K562 (cell line): ENCODE measurements at regions not wholly inside any gene's neighbourhood (a gene's known extent, or its start where the extent isn't known, plus 50 kb on each side); places are given as distances from the start of the nearest gene placed in this dataset.

Experiments used
- ATAC-seq: fragments of 200-7000 bp; cut with Tn5 transposase; 3 replicates; pipeline ENCODE4 v1.9.1; 2020; ENCODE audit warnings: moderate library complexity
- BruUV-seq: library from RNA; stranded (reverse); fragments of 400-500 nt; replicated peaks from 2 replicates; lab custom pipeline; 2021; lab: Mats Ljungman, UMichigan
- CTCF ChIA-PET: fragments of 300-600 bp; formaldehyde crosslinking; extraction: SDS; loops from one replicate; lab custom pipeline; 2021; ENCODE audit warnings: low intra/inter-chr PET ratio; lab: Yijun Ruan, JAX
- POLR2A ChIA-PET: fragments of 300-600, 350-650 bp; sonication (Branson Sonifier 250); formaldehyde crosslinking; extraction: SDS; loops from one replicate; lab custom pipeline; 2021; ENCODE audit warnings: antibody characterized with exemption, inconsistent platforms; lab: Yijun Ruan, JAX
- DNase-seq, 4 experiments: peaks; one replicate each; pipeline versions ENCODE4 v3.0.0 to v3.0.0-alpha.2; 2011 to 2018; ENCODE audit warnings: low spot score in 3 of 4, mixed read lengths in 3 of 4; ENCODE audit errors: extremely low read depth in 1 of 4
- FAIRE-seq: peaks from 2 replicates; lab custom pipeline; 2011; peaks lifted over from hg19 to GRCh38; lab: Jason Lieb, UNC
- H2AFZ ChIP-seq: 2 replicates; pipeline ENCODE4 v1.6.0; 2011; ENCODE audit warnings: low read depth, low read length, control low read depth, inconsistent platforms
- H3K27ac ChIP-seq: fragments of 200-600 bp; 3 replicates; pipeline ENCODE4 v1.8.0; 2011; ENCODE audit warnings: low read depth, mild to moderate bottlenecking, control low read depth, inconsistent platforms, low read length, moderate library complexity, mixed read lengths; ENCODE audit errors: extremely low read depth
- H3K27me3 ChIP-seq, 2 experiments: fragments of 300-600 bp in 1 of 2; 2 replicates in 1 of 2; 3 replicates in 1 of 2; pipeline versions ENCODE4 v1.6.0 to v1.8.0; 2011; ENCODE audit warnings: inconsistent platforms in 2 of 2, low read length in 2 of 2, mild to moderate bottlenecking in 1 of 2, mixed read lengths in 1 of 2, moderate library complexity in 1 of 2; ENCODE audit not compliant: control insufficient read depth in 2 of 2, insufficient read depth in 2 of 2
- H3K36me3 ChIP-seq: fragments of 300-600 bp; 3 replicates; pipeline ENCODE4 v1.8.0; 2011; ENCODE audit warnings: mild to moderate bottlenecking, low read length, inconsistent platforms; ENCODE audit not compliant: control insufficient read depth, insufficient read depth
- H3K4me1 ChIP-seq, 2 experiments: fragments of 200-600 bp in 1 of 2; replicated peaks in 1 of 2; 2 replicates in 1 of 2; 3 replicates in 1 of 2; pipeline versions ENCODE4 v1.5.1 to v1.8.0; 2011; ENCODE audit warnings: inconsistent platforms in 2 of 2, low read length in 2 of 2, mild to moderate bottlenecking in 1 of 2, mixed read lengths in 1 of 2, moderate library complexity in 1 of 2; ENCODE audit not compliant: control insufficient read depth in 2 of 2, insufficient read depth in 2 of 2
- H3K4me2 ChIP-seq: 2 replicates; pipeline ENCODE4 v1.6.1; 2011; ENCODE audit warnings: low read length, control low read depth, inconsistent platforms, mixed read lengths; ENCODE audit not compliant: insufficient read depth
- H3K4me3 ChIP-seq: fragments of 200-600 bp; sonication (generic), shearing (Covaris generic); 2 replicates; pipeline ENCODE4 v1.5.1; 2016; ENCODE audit warnings: control low read depth, inconsistent platforms
- H3K79me2 ChIP-seq: fragments of 200-600 bp; 3 replicates; pipeline ENCODE4 v1.8.0; 2011; ENCODE audit warnings: low read length, inconsistent platforms; ENCODE audit not compliant: control insufficient read depth, insufficient read depth
- H3K9ac ChIP-seq, 2 experiments: 2 replicates each; pipeline versions ENCODE4 v1.6.0 to v1.6.1; 2011; ENCODE audit warnings: low read depth in 2 of 2, low read length in 2 of 2, control low read depth in 1 of 2, inconsistent platforms in 1 of 2, mild to moderate bottlenecking in 1 of 2, mixed read lengths in 1 of 2; ENCODE audit not compliant: insufficient read depth in 1 of 2
- H3K9me1 ChIP-seq: one replicate; pipeline ENCODE4 v1.6.0; 2011; ENCODE audit warnings: inconsistent platforms, mild to moderate bottlenecking, low read length, moderate library complexity; ENCODE audit not compliant: control insufficient read depth, insufficient read depth
- H3K9me3 ChIP-seq: replicated peaks from 2 replicates; pipeline ENCODE4 v1.5.1; 2011; ENCODE audit warnings: low read depth, low read length, inconsistent platforms; ENCODE audit not compliant: control insufficient read depth, insufficient read depth
- H4K20me1 ChIP-seq: replicated peaks from 2 replicates; pipeline ENCODE4 v1.6.1; 2011; ENCODE audit warnings: low read length, inconsistent platforms, mixed read lengths; ENCODE audit not compliant: control insufficient read depth, insufficient read depth
- CHD1 ChIP-seq: fragments of 200-600 bp; sonication (generic); IDR thresholded peaks from one replicate; pipeline ENCODE4 v1.6.1; 2012; ENCODE audit warnings: mild to moderate bottlenecking, moderate library complexity, low read length, inconsistent platforms
- ETV5 ChIP-seq: sonication (generic); formaldehyde crosslinking; IDR thresholded peaks from 2 replicates; pipeline ENCODE4 v1.4.0; 2020; ENCODE audit warnings: low read depth, mild to moderate bottlenecking, missing genetic modification reagents
- MED1 ChIP-seq: sonication (generic); formaldehyde crosslinking; IDR thresholded peaks from 2 replicates; pipeline ENCODE4 v1.8.1; 2023; ENCODE audit warnings: missing genetic modification reagents, borderline replicate concordance
- NR0B1 ChIP-seq: fragments of 450-650 bp; IDR thresholded peaks from one replicate; pipeline ENCODE4 v1.6.1; 2018; ENCODE audit warnings: mild to moderate bottlenecking, moderate library complexity; ENCODE audit not compliant: partially characterized antibody
- POLR2H ChIP-seq: IDR thresholded peaks from 2 replicates; pipeline ENCODE4 v1.6.1; 2016; ENCODE audit warnings: missing genetic modification characterization, low read depth, mild to moderate bottlenecking, control low read depth, missing compliant biosample characterization, moderate library complexity
- ZNF282 ChIP-seq: sonication (generic); formaldehyde crosslinking; IDR thresholded peaks from 2 replicates; pipeline ENCODE4 v1.8.1; 2023; ENCODE audit warnings: missing genetic modification reagents
- ZNF347 ChIP-seq: fragments of 450-650 bp; formaldehyde crosslinking; IDR thresholded peaks from 2 replicates; pipeline ENCODE4 v1.4.0; 2020; ENCODE audit warnings: low read depth, mild to moderate bottlenecking, moderate library complexity
- in situ Hi-C: fragments of 300-500 bp; cut with MboI; formaldehyde crosslinking; loops from 4 replicates; pipeline ENCODE4 v1.15.0; 2018; ENCODE audit warnings: inconsistent platforms, mixed read lengths
- intact Hi-C: fragments of 100-400 bp; cut with micrococcal nuclease; formaldehyde crosslinking; loops from 2 replicates; pipeline ENCODE4 v1.14.2; 2022
- TF ChIP-seq, protein P1 (sequence below): fragments of 250-450 bp; sonication (Bioruptor Pico); IDR thresholded peaks from 2 replicates; pipeline ENCODE4 v1.8.0; 2021; ENCODE audit warnings: moderate library complexity, mild to moderate bottlenecking, inconsistent platforms

- H3K4me3 ChIP-seq = no peak overlapping the region
- no peak for ATAC-seq
- TF ChIP-seq ZNF347 (CRISPR knock-in tag) = no peak
- no peak for TF ChIP-seq MED1 (CRISPR knock-in tag)
- no peak for TF ChIP-seq CHD1
- TF ChIP-seq POLR2H = no peak
- TF ChIP-seq NR0B1 = no peak
- TF ChIP-seq, protein P1, sequence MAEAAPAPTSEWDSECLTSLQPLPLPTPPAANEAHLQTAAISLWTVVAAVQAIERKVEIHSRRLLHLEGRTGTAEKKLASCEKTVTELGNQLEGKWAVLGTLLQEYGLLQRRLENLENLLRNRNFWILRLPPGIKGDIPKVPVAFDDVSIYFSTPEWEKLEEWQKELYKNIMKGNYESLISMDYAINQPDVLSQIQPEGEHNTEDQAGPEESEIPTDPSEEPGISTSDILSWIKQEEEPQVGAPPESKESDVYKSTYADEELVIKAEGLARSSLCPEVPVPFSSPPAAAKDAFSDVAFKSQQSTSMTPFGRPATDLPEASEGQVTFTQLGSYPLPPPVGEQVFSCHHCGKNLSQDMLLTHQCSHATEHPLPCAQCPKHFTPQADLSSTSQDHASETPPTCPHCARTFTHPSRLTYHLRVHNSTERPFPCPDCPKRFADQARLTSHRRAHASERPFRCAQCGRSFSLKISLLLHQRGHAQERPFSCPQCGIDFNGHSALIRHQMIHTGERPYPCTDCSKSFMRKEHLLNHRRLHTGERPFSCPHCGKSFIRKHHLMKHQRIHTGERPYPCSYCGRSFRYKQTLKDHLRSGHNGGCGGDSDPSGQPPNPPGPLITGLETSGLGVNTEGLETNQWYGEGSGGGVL = no peak
- no peak for TF ChIP-seq ZNF282 (CRISPR knock-in tag)
- TF ChIP-seq ETV5 (CRISPR knock-in tag) = no peak
- peaks cover 50% of the 10 kb centered on the region; the same call in 2 of the 3 replicates for H3K36me3 ChIP-seq
- H3K27me3 ChIP-seq = no peaks in the 10 kb centered on the region
- no peak for DNase-seq
- H3K9ac ChIP-seq = no peak overlapping the region
- peaks cover 8% of the 10 kb centered on the region; the same call in 2 of the 3 replicates for H3K79me2 ChIP-seq
- ChIA-PET CTCF (no interaction called here), POLR2A (interaction anchor here (0.6 kb wide), 1 partner anchor 25 kb away, joined by 3 read pairs; no protein-coding TSS in a partner anchor)
- intact Hi-C loops (no loop called here), in situ Hi-C loops (no loop called here)
- no peaks in the 10 kb centered on the region for H3K9me1 ChIP-seq
- H4K20me1 ChIP-seq = no peaks in the 10 kb centered on the region
- H3K9me3 ChIP-seq = no peaks in the 10 kb centered on the region
- no peak for FAIRE-seq
- no peak overlapping the region for H3K27ac ChIP-seq
- no peak overlapping the region for H3K4me2 ChIP-seq
- no TSS peak for BruUV-seq
- no peaks in the 10 kb centered on the region for H3K4me1 ChIP-seq
- H2AFZ ChIP-seq = no peak overlapping the region
Observed at GRCh38 chr12:91722072-91722471, 423.6 kb downstream of the BTG1 start.
